ENCODE measurements at regions not wholly inside any gene's neighbourhood (a gene's known extent, or its start where the extent isn't known, plus 50 kb on each side); places are given as distances from the start of the nearest gene placed in this dataset.

- Histone ChIP-seq H2AFZ (ENCODE audit: control insufficient read depth, low read length) (no peak overlapping the region), H3K9ac (ENCODE audit: control insufficient read depth, extremely low read depth, insufficient read depth, low read length) (no peak overlapping the region), H3K36me3 (ENCODE audit: control insufficient read depth in 2 of 2, extremely low read depth in 1 of 2, insufficient read depth in 2 of 2, low read length in 2 of 2) (no peaks in the 10 kb centered on the region), H3K9me3 (ENCODE audit: control insufficient read depth, low read depth, low read length) (no peaks in the 10 kb centered on the region), H3K9me1 (ENCODE audit: control insufficient read depth, extremely low read depth, insufficient read depth, low read length) (no peaks in the 10 kb centered on the region), H4K20me1 (ENCODE audit: control insufficient read depth, extremely low read depth, insufficient read depth, low read length) (no peaks in the 10 kb centered on the region), H3K27me3 (ENCODE audit: control insufficient read depth, extremely low read depth, insufficient read depth, low read length) (no peaks in the 10 kb centered on the region), H3K4me2 (ENCODE audit: control insufficient read depth, extremely low read depth, insufficient read depth, low read depth, low read length) (no peak overlapping the region), H3K27ac (ENCODE audit: control insufficient read depth, insufficient read depth, low read length) (no peak overlapping the region), H3K4me3 (ENCODE audit: control insufficient read depth in 2 of 3, extremely low read depth in 1 of 3, insufficient read depth in 2 of 3, low read depth in 1 of 3, low read length in 3 of 3) (no peak overlapping the region), H3K4me1 (ENCODE audit: control insufficient read depth, extremely low read depth, insufficient read depth, low read length) (no peaks in the 10 kb centered on the region), H3K79me2 (ENCODE audit: control insufficient read depth, insufficient read depth, low read length) (no peaks in the 10 kb centered on the region)
- TF ChIP-seq EZH2 (IDR thresholded peaks at IDR 0.05; ENCODE audit: low read length) = no peak
- TF ChIP-seq CTCF (optimal IDR thresholded peaks at IDR 0.05 in 1 of 3, IDR thresholded peaks at IDR 0.05 in 1 of 3, conservative IDR thresholded peaks at IDR 0.05 in 1 of 3; ENCODE audit: extremely low read depth in 1 of 3, insufficient read depth in 2 of 3, low read length in 3 of 3) = no peak
- DNase-seq (ENCODE audit: low read depth, low spot score) (no peak), FAIRE-seq (no peak)
- dilution Hi-C loops (cut with MboI; ENCODE audit: extremely low pct_ligation_motif_present, low sequenced_read_pairs) = no loop called here
Measured at GRCh38 chr12:74076918-74077317, 460.7 kb upstream of the ATXN7L3B start.

- H3K79me2 ChIP-seq (ENCODE audit: control insufficient read depth, insufficient read depth, low read length) = no peaks in the 10 kb centered on the region
- no peaks in the 10 kb centered on the region for H3K27me3 ChIP-seq (ENCODE audit: control insufficient read depth, extremely low read depth, insufficient read depth, low read length)
- H3K9me1 ChIP-seq (ENCODE audit: control insufficient read depth, extremely low read depth, insufficient read depth, low read length) = no peaks in the 10 kb centered on the region
- DNase-seq (ENCODE audit: low read depth, low spot score) (peak; percentile 7), FAIRE-seq (no peak)
- dilution Hi-C loops (cut with MboI; ENCODE audit: extremely low pct_ligation_motif_present, low sequenced_read_pairs) = no loop called here
- no peaks in the 10 kb centered on the region for H3K4me1 ChIP-seq (ENCODE audit: control insufficient read depth, extremely low read depth, insufficient read depth, low read length)
- no peaks in the 10 kb centered on the region for H3K9me3 ChIP-seq (ENCODE audit: control insufficient read depth, low read depth, low read length)
- H3K4me3 ChIP-seq (ENCODE audit: control insufficient read depth in 2 of 3, extremely low read depth in 1 of 3, insufficient read depth in 2 of 3, low read depth in 1 of 3, low read length in 3 of 3) = no peak overlapping the region
- H3K4me2 ChIP-seq (ENCODE audit: control insufficient read depth, extremely low read depth, insufficient read depth, low read depth, low read length) = no peak overlapping the region
- no peaks in the 10 kb centered on the region for H4K20me1 ChIP-seq (ENCODE audit: control insufficient read depth, extremely low read depth, insufficient read depth, low read length)
- H3K9ac ChIP-seq (ENCODE audit: control insufficient read depth, extremely low read depth, insufficient read depth, low read length) = no peak overlapping the region
- H3K36me3 ChIP-seq (ENCODE audit: control insufficient read depth in 2 of 2, extremely low read depth in 1 of 2, insufficient read depth in 2 of 2, low read length in 2 of 2) = no peaks in the 10 kb centered on the region
- no peak overlapping the region for H2AFZ ChIP-seq (ENCODE audit: control insufficient read depth, low read length)
- H3K27ac ChIP-seq (ENCODE audit: control insufficient read depth, insufficient read depth, low read length) = no peak overlapping the region
- no peak for TF ChIP-seq CTCF (optimal IDR thresholded peaks at IDR 0.05 in 1 of 3, IDR thresholded peaks at IDR 0.05 in 1 of 3, conservative IDR thresholded peaks at IDR 0.05 in 1 of 3; ENCODE audit: extremely low read depth in 1 of 3, insufficient read depth in 2 of 3, low read length in 3 of 3)
- TF ChIP-seq EZH2 (IDR thresholded peaks at IDR 0.05; ENCODE audit: low read length) = no peak
Measured at GRCh38 chr12:74105434-74105833, 432.2 kb upstream of the ATXN7L3B start.

All from keratinocyte (primary cell).